ENCODE measurements at regions not wholly inside any gene's neighbourhood (a gene's known extent, or its start where the extent isn't known, plus 50 kb on each side); places are given as distances from the start of the nearest gene placed in this dataset.

GRCh38 chr3:162435750-162436149, 939.1 kb downstream of the OTOL1 start:
- Histone ChIP-seq H3K9me3 (ENCODE audit: severe bottlenecking) (no peaks in the 10 kb centered on the region), H3K27me3 (ENCODE audit: insufficient read depth, poor library complexity, severe bottlenecking) (no peaks in the 10 kb centered on the region), H3K4me3 (ENCODE audit: severe bottlenecking) (no peak overlapping the region), H3K27ac (ENCODE audit: poor library complexity, severe bottlenecking) (no peak overlapping the region), H3K36me3 (ENCODE audit: low read depth) (no peaks in the 10 kb centered on the region), H3K4me1 (ENCODE audit: insufficient read depth, poor library complexity, severe bottlenecking) (no peaks in the 10 kb centered on the region)
- no peak for ATAC-seq (ENCODE audit: low read depth)
- no peak for TF ChIP-seq CTCF (IDR thresholded peaks at IDR 0.05; ENCODE audit: poor library complexity, severe bottlenecking)
- DNase-seq (ENCODE audit: low spot score): no peak

GRCh38 chr3:162436826-162437225, 940.2 kb downstream of the OTOL1 start:
- ATAC-seq (ENCODE audit: low read depth) (no peak), DNase-seq (ENCODE audit: low spot score) (no peak)
- no peak for TF ChIP-seq CTCF (IDR thresholded peaks at IDR 0.05; ENCODE audit: poor library complexity, severe bottlenecking)
- no peaks in the 10 kb centered on the region for H3K9me3 ChIP-seq (ENCODE audit: severe bottlenecking)
- no peak overlapping the region for H3K27ac ChIP-seq (ENCODE audit: poor library complexity, severe bottlenecking)
- H3K4me1 ChIP-seq (ENCODE audit: insufficient read depth, poor library complexity, severe bottlenecking): no peaks in the 10 kb centered on the region
- no peaks in the 10 kb centered on the region for H3K36me3 ChIP-seq (ENCODE audit: low read depth)
- H3K4me3 ChIP-seq (ENCODE audit: severe bottlenecking): no peak overlapping the region
- no peaks in the 10 kb centered on the region for H3K27me3 ChIP-seq (ENCODE audit: insufficient read depth, poor library complexity, severe bottlenecking)

- Histone ChIP-seq H3K4me1 (ENCODE audit: insufficient read depth, poor library complexity, severe bottlenecking) (no peaks in the 10 kb centered on the region), H3K27me3 (ENCODE audit: insufficient read depth, poor library complexity, severe bottlenecking) (no peaks in the 10 kb centered on the region), H3K27ac (ENCODE audit: poor library complexity, severe bottlenecking) (no peak overlapping the region), H3K9me3 (ENCODE audit: severe bottlenecking) (no peaks in the 10 kb centered on the region), H3K4me3 (ENCODE audit: severe bottlenecking) (no peak overlapping the region), H3K36me3 (ENCODE audit: low read depth) (no peaks in the 10 kb centered on the region)
- no peak for ATAC-seq (ENCODE audit: low read depth)
- DNase-seq (ENCODE audit: low spot score): no peak
- no peak for TF ChIP-seq CTCF (IDR thresholded peaks at IDR 0.05; ENCODE audit: poor library complexity, severe bottlenecking)
Measured at GRCh38 chr3:162437480-162437879, 940.9 kb downstream of the OTOL1 start.

- TF ChIP-seq CTCF (IDR thresholded peaks at IDR 0.05; ENCODE audit: poor library complexity, severe bottlenecking): no peak
- Histone ChIP-seq H3K4me1 (ENCODE audit: insufficient read depth, poor library complexity, severe bottlenecking) (no peaks in the 10 kb centered on the region), H3K9me3 (ENCODE audit: severe bottlenecking) (no peaks in the 10 kb centered on the region), H3K36me3 (ENCODE audit: low read depth) (no peaks in the 10 kb centered on the region), H3K27me3 (ENCODE audit: insufficient read depth, poor library complexity, severe bottlenecking) (no peaks in the 10 kb centered on the region), H3K4me3 (ENCODE audit: severe bottlenecking) (no peak overlapping the region), H3K27ac (ENCODE audit: poor library complexity, severe bottlenecking) (no peak overlapping the region)
- ATAC-seq (ENCODE audit: low read depth) (no peak), DNase-seq (ENCODE audit: low spot score) (no peak)
Measured at GRCh38 chr3:162441716-162442115, 945.1 kb downstream of the OTOL1 start.

GRCh38 chr3:162443376-162443775, 946.8 kb downstream of the OTOL1 start:
- DNase-seq (ENCODE audit: low spot score) (no peak), ATAC-seq (ENCODE audit: low read depth) (no peak)
- H3K27me3 ChIP-seq (ENCODE audit: insufficient read depth, poor library complexity, severe bottlenecking): no peaks in the 10 kb centered on the region
- H3K4me1 ChIP-seq (ENCODE audit: insufficient read depth, poor library complexity, severe bottlenecking): no peaks in the 10 kb centered on the region
- no peak overlapping the region for H3K27ac ChIP-seq (ENCODE audit: poor library complexity, severe bottlenecking)
- no peak for TF ChIP-seq CTCF (IDR thresholded peaks at IDR 0.05; ENCODE audit: poor library complexity, severe bottlenecking)
- H3K9me3 ChIP-seq (ENCODE audit: severe bottlenecking): no peaks in the 10 kb centered on the region
- H3K36me3 ChIP-seq (ENCODE audit: low read depth): no peaks in the 10 kb centered on the region
- no peak overlapping the region for H3K4me3 ChIP-seq (ENCODE audit: severe bottlenecking)

Data from RWPE2 (cell line).